ENCODE measurements at regions not wholly inside any gene's neighbourhood (a gene's known extent, or its start where the extent isn't known, plus 50 kb on each side); places are given as distances from the start of the nearest gene placed in this dataset.

GRCh38 chr4:148881860-148882643, 439.8 kb upstream of the NR3C2 start:
- no peak overlapping the region for H3K4me3 ChIP-seq (IDR thresholded peaks at IDR 0.05; ENCODE audit: insufficient read depth, low read depth, low read length)
- no peak for TF ChIP-seq CTCF (conservative IDR thresholded peaks at IDR 0.05; ENCODE audit: low read depth, low read length)
- no peak overlapping the region for H3K27ac ChIP-seq
- H4K20me1 ChIP-seq (ENCODE audit: insufficient read depth), result no peaks in the 10 kb centered on the region
- no peaks in the 10 kb centered on the region for H3K79me2 ChIP-seq (ENCODE audit: insufficient read depth, low read depth)
- H3K9ac ChIP-seq, result no peak overlapping the region
- no peaks in the 10 kb centered on the region for H3K4me1 ChIP-seq (ENCODE audit: low read depth, poor library complexity, severe bottlenecking)
- no peak overlapping the region for H3K4me2 ChIP-seq
- H3K27me3 ChIP-seq (ENCODE audit: insufficient read depth, low read depth), result no peaks in the 10 kb centered on the region
- H2AFZ ChIP-seq (ENCODE audit: low read depth), result no peak overlapping the region
- no peaks in the 10 kb centered on the region for H3K36me3 ChIP-seq (ENCODE audit: insufficient read depth)

GRCh38 chr4:148874331-148874730, 432.1 kb upstream of the NR3C2 start:
- Histone ChIP-seq H3K27me3 (ENCODE audit: insufficient read depth, low read depth) (no peaks in the 10 kb centered on the region), H3K79me2 (ENCODE audit: insufficient read depth, low read depth) (no peaks in the 10 kb centered on the region), H3K4me2 (no peak overlapping the region), H4K20me1 (ENCODE audit: insufficient read depth) (no peaks in the 10 kb centered on the region), H3K4me3 (IDR thresholded peaks at IDR 0.05; ENCODE audit: insufficient read depth, low read depth, low read length) (no peak overlapping the region), H3K36me3 (ENCODE audit: insufficient read depth) (no peaks in the 10 kb centered on the region), H3K4me1 (ENCODE audit: low read depth, poor library complexity, severe bottlenecking) (no peaks in the 10 kb centered on the region), H3K9ac (no peak overlapping the region), H3K27ac (no peak overlapping the region), H2AFZ (ENCODE audit: low read depth) (no peak overlapping the region)
- no peak for TF ChIP-seq CTCF (conservative IDR thresholded peaks at IDR 0.05; ENCODE audit: low read depth, low read length)

GRCh38 chr4:148868191-148868590, 426.0 kb upstream of the NR3C2 start:
- no peak overlapping the region for H2AFZ ChIP-seq (ENCODE audit: low read depth)
- no peaks in the 10 kb centered on the region for H3K27me3 ChIP-seq (ENCODE audit: insufficient read depth, low read depth)
- TF ChIP-seq CTCF (conservative IDR thresholded peaks at IDR 0.05; ENCODE audit: low read depth, low read length), result no peak
- no peak overlapping the region for H3K9ac ChIP-seq
- H3K4me2 ChIP-seq, result no peak overlapping the region
- no peaks in the 10 kb centered on the region for H4K20me1 ChIP-seq (ENCODE audit: insufficient read depth)
- no peaks in the 10 kb centered on the region for H3K36me3 ChIP-seq (ENCODE audit: insufficient read depth)
- no peak overlapping the region for H3K4me3 ChIP-seq (IDR thresholded peaks at IDR 0.05; ENCODE audit: insufficient read depth, low read depth, low read length)
- H3K79me2 ChIP-seq (ENCODE audit: insufficient read depth, low read depth), result no peaks in the 10 kb centered on the region
- H3K27ac ChIP-seq, result no peak overlapping the region
- H3K4me1 ChIP-seq (ENCODE audit: low read depth, poor library complexity, severe bottlenecking), result no peaks in the 10 kb centered on the region

GRCh38 chr4:148866666-148867065, 424.5 kb upstream of the NR3C2 start:
- H3K4me3 ChIP-seq (IDR thresholded peaks at IDR 0.05; ENCODE audit: insufficient read depth, low read depth, low read length), result no peak overlapping the region
- TF ChIP-seq CTCF (conservative IDR thresholded peaks at IDR 0.05; ENCODE audit: low read depth, low read length), result no peak
- no peaks in the 10 kb centered on the region for H3K27me3 ChIP-seq (ENCODE audit: insufficient read depth, low read depth)
- no peaks in the 10 kb centered on the region for H3K79me2 ChIP-seq (ENCODE audit: insufficient read depth, low read depth)
- H3K9ac ChIP-seq, result no peak overlapping the region
- no peak overlapping the region for H2AFZ ChIP-seq (ENCODE audit: low read depth)
- no peaks in the 10 kb centered on the region for H4K20me1 ChIP-seq (ENCODE audit: insufficient read depth)
- H3K4me2 ChIP-seq, result no peak overlapping the region
- no peaks in the 10 kb centered on the region for H3K36me3 ChIP-seq (ENCODE audit: insufficient read depth)
- H3K4me1 ChIP-seq (ENCODE audit: low read depth, poor library complexity, severe bottlenecking), result no peaks in the 10 kb centered on the region
- no peak overlapping the region for H3K27ac ChIP-seq
